Prostate gland (tissue), 2 donors: ENCODE measurements at regions not wholly inside any gene's neighbourhood (a gene's known extent, or its start where the extent isn't known, plus 50 kb on each side); places are given as distances from the start of the nearest gene placed in this dataset.

ENCODE experiments used
- DNase-seq: peaks from one replicate; pipeline ENCODE4 v3.0.0-alpha.2; 2019; ENCODE audit warnings: low spot score
- H3K27ac ChIP-seq, 2 donors: fragments of 200-600 bp; sonication (generic); 2 replicates each; pipeline ENCODE4 v1.5.1; 2017 to 2019
- H3K27me3 ChIP-seq: fragments of 200-600 bp; sonication (generic); replicated peaks from 2 replicates; pipeline ENCODE4 v1.5.1; 2019; ENCODE audit not compliant: insufficient read depth
- H3K36me3 ChIP-seq, 2 donors: fragments of 200-600 bp; sonication (generic); 1 replicate in 1 of 2; 2 replicates in 1 of 2; pipeline versions ENCODE4 v1.5.1 to v1.8.1; 2017 to 2019
- H3K4me1 ChIP-seq: fragments of 200-600 bp; sonication (generic); replicated peaks from 2 replicates; pipeline ENCODE4 v1.5.1; 2019
- H3K4me3 ChIP-seq, 2 donors: fragments of 200-600 bp; sonication (generic); 2 replicates each; pipeline ENCODE4 v1.5.1; 2017 to 2019
- H3K9me3 ChIP-seq: fragments of 200-600 bp; sonication (generic); 2 replicates; pipeline ENCODE4 v1.5.1; 2017
- POLR2A ChIP-seq: fragments of 450-650 bp; IDR thresholded peaks from one replicate; pipeline ENCODE4 v1.6.1; 2016; ENCODE audit warnings: antibody characterized with exemption, mild to moderate bottlenecking
- POLR2AphosphoS5 ChIP-seq: sonication (generic); formaldehyde crosslinking; IDR thresholded peaks from one replicate; pipeline ENCODE4 v1.6.1; 2017; ENCODE audit warnings: antibody characterized with exemption
- WGBS: methylation state at CpG from one replicate; pipeline ENCODE4 v1.1.5; 2018; 5-methylcytosine and 5-hydroxymethylcytosine counted together
- intact Hi-C: fragments of 100-400 bp; cut with DNase I; formaldehyde crosslinking; loops from one replicate; pipeline ENCODE4 v1.14.2; 2022
- TF ChIP-seq, protein P1 (sequence below), 4 experiments: fragments of 200-600 bp in 2 of 4; fragments of 450-650 bp in 2 of 4; sonication (generic) in 2 of 4; IDR thresholded peaks; 1 replicate in 3 of 4; 2 replicates in 1 of 4; pipeline ENCODE4 v1.5.1; 2016 to 2019; ENCODE audit warnings: antibody characterized with exemption in 4 of 4, mild to moderate bottlenecking in 2 of 4, moderate library complexity in 2 of 4

DNA sequence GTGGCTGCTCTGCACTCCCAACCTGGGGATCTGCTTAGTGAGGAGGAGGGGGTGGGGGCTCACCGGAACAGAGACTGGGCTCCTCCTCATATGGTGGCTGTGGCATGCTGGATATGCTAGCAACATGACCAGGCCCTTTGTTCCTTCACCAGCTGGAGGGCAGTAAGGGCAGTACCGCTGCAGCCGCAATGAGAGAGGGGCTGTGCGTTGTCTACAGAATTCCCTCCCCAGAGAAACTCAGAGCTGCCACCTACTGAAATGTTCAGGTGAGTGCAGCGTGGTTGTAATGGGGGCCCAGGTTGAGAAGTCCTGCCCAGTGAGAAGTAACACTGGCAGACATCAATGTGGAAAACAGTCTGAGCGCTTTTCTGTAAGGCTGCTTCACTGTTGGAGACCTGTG is 1211.9 kb upstream of the NXPH2 start:
- Histone ChIP-seq H3K27me3 (no peaks in the 10 kb centered on the region), H3K4me3 (no peak overlapping the region), H3K27ac (no peak overlapping the region), H3K4me1 (no peaks in the 10 kb centered on the region), H3K36me3 (no peaks in the 10 kb centered on the region), H3K9me3 (no peaks in the 10 kb centered on the region)
- intact Hi-C loops: no loop called here
- WGBS: 98% methylated on average over 6 of the region's 6 CpGs
- TF ChIP-seq POLR2AphosphoS5 (no peak), POLR2A (no peak)
- DNase-seq: no peak

DNA sequence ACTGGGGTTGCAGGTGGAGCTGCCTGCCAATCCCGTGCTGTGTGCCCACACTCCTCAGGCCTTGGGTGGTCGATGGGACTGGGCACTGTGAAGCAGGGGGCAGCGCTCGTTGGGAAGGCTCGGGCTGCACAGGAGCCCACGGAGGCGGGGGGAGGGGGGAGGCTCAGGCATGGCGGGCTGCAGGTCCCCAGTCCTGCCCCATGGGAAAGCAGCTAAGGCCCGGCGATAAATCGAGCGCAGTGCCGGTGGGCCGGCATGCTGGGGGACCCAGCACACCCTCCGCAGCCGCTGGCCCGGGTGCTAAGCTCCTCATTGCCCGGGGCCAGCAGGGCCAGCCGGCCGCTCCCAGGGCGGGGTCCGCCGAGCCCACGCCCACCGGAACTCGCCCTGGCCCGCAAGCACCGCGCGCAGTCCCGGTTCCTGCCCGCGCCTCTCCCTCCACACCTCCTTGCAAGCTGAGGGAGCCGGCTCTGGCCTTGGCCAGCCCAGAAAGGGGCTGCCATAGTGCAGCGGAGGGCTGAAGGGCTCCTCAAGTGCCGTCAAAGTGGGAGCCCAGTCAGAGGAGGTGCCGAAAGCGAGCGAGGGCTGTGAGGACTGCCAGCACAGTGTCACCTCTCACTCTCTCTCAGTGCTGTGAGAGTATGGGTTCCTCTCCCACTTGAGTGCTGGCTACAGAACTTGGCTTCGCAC is 1210.6 kb upstream of the NXPH2 start:
- no peak overlapping the region for H3K27ac ChIP-seq
- 98% methylated on average over 37 of the region's 40 CpGs for WGBS
- H3K4me3 ChIP-seq: no peak overlapping the region
- H3K36me3 ChIP-seq: no peaks in the 10 kb centered on the region
- H3K4me1 ChIP-seq: no peaks in the 10 kb centered on the region
- intact Hi-C loops: no loop called here
- TF ChIP-seq, protein P1, sequence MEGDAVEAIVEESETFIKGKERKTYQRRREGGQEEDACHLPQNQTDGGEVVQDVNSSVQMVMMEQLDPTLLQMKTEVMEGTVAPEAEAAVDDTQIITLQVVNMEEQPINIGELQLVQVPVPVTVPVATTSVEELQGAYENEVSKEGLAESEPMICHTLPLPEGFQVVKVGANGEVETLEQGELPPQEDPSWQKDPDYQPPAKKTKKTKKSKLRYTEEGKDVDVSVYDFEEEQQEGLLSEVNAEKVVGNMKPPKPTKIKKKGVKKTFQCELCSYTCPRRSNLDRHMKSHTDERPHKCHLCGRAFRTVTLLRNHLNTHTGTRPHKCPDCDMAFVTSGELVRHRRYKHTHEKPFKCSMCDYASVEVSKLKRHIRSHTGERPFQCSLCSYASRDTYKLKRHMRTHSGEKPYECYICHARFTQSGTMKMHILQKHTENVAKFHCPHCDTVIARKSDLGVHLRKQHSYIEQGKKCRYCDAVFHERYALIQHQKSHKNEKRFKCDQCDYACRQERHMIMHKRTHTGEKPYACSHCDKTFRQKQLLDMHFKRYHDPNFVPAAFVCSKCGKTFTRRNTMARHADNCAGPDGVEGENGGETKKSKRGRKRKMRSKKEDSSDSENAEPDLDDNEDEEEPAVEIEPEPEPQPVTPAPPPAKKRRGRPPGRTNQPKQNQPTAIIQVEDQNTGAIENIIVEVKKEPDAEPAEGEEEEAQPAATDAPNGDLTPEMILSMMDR (IDR thresholded peaks at IDR 0.05): no peak
- no peak for TF ChIP-seq POLR2AphosphoS5
- no peak for TF ChIP-seq POLR2A
- H3K27me3 ChIP-seq: no peaks in the 10 kb centered on the region
- H3K9me3 ChIP-seq: no peaks in the 10 kb centered on the region
- DNase-seq: no peak

DNA sequence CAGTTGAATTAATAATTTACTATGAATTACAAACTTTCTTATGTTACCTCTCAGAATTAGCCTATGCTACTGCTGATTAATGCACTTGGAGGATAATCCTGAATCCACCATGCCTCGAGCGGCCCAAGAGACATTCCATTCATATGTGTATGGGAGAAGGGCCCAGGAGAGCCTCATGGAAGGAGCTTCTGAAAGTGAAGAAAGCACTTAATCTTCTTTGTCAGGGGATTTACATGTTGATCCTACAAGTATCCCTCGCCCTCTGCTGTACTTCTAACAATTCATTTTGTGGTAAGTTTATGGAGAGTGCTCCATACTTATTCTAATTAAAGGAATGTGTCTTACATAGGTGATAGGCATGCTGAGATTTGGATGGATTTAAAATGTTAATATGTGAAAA is 1189.1 kb upstream of the NXPH2 start:
- no peak for DNase-seq
- Histone ChIP-seq H3K36me3 (no peaks in the 10 kb centered on the region), H3K27ac (no peak overlapping the region), H3K9me3 (no peaks in the 10 kb centered on the region), H3K4me1 (no peaks in the 10 kb centered on the region), H3K4me3 (no peak overlapping the region), H3K27me3 (no peaks in the 10 kb centered on the region)
- intact Hi-C loops: no loop called here
- no peak for TF ChIP-seq POLR2AphosphoS5
- no peak for TF ChIP-seq POLR2A
- TF ChIP-seq, protein P1 (IDR thresholded peaks at IDR 0.05): no peak
- WGBS: 92% methylated on average over 3 of the region's 3 CpGs

DNA sequence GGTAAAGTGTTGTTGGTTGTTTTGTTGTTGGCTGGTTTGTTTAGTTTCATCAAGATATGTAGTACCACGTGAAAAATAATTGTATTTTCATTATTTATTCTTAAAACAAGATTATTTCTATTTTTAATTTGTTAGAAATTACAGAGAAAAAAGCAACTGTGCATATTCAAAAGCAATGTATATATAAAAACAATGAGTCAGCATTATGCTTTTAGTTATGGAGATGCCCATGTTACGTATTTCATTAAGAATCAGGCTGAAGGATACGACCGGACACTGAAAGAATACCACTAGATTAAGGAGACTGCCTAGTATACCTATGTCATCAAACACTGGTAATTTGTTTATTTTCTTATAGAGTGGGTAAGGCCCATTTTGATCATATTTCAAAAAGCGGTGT is 1188.4 kb upstream of the NXPH2 start:
- no peak overlapping the region for H3K4me3 ChIP-seq
- H3K4me1 ChIP-seq: no peaks in the 10 kb centered on the region
- 86% methylated on average over 5 of the region's 5 CpGs for WGBS
- H3K36me3 ChIP-seq: no peaks in the 10 kb centered on the region
- H3K9me3 ChIP-seq: no peaks in the 10 kb centered on the region
- no peak for TF ChIP-seq POLR2AphosphoS5
- no peak for TF ChIP-seq POLR2A
- TF ChIP-seq, protein P1 (IDR thresholded peaks at IDR 0.05): no peak
- H3K27ac ChIP-seq: no peak overlapping the region
- no peaks in the 10 kb centered on the region for H3K27me3 ChIP-seq
- DNase-seq: no peak
- intact Hi-C loops: no loop called here

DNA sequence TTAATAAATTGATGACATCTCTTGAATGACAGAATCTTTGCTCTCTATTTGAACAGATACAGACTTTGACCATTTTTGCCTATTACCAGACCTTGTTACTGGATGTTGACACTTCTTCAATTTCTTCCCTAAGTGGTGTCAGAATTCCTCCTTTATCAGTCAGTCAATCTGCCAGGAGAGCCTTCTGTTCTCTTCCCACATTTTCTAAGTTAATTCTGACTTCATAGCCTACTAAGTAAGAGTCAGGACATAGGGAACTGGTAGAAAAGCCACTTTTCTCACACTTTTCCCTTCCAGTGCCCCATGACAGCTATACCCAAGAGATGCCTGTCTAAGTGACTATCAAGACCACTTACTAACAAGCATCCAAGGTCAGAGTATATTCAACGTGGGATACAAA is 1187.5 kb upstream of the NXPH2 start:
- no peak overlapping the region for H3K27ac ChIP-seq
- no peaks in the 10 kb centered on the region for H3K4me1 ChIP-seq
- 72% methylated on average over 1 of the region's 1 CpG for WGBS
- H3K4me3 ChIP-seq: no peak overlapping the region
- TF ChIP-seq POLR2A: no peak
- TF ChIP-seq, protein P1 (IDR thresholded peaks at IDR 0.05): no peak
- TF ChIP-seq POLR2AphosphoS5: no peak
- intact Hi-C loops: no loop called here
- DNase-seq: no peak
- H3K36me3 ChIP-seq: no peaks in the 10 kb centered on the region
- H3K27me3 ChIP-seq: no peaks in the 10 kb centered on the region
- H3K9me3 ChIP-seq: no peaks in the 10 kb centered on the region
